Suppressor macrophage (primary cell): ENCODE measurements at regions not wholly inside any gene's neighbourhood (a gene's known extent, or its start where the extent isn't known, plus 50 kb on each side); places are given as distances from the start of the nearest gene placed in this dataset.

ENCODE experiments used
- DNase-seq, 4 experiments: peaks; one replicate each; pipeline ENCODE4 v3.0.0-alpha.2; 2020 to 2022

DNA sequence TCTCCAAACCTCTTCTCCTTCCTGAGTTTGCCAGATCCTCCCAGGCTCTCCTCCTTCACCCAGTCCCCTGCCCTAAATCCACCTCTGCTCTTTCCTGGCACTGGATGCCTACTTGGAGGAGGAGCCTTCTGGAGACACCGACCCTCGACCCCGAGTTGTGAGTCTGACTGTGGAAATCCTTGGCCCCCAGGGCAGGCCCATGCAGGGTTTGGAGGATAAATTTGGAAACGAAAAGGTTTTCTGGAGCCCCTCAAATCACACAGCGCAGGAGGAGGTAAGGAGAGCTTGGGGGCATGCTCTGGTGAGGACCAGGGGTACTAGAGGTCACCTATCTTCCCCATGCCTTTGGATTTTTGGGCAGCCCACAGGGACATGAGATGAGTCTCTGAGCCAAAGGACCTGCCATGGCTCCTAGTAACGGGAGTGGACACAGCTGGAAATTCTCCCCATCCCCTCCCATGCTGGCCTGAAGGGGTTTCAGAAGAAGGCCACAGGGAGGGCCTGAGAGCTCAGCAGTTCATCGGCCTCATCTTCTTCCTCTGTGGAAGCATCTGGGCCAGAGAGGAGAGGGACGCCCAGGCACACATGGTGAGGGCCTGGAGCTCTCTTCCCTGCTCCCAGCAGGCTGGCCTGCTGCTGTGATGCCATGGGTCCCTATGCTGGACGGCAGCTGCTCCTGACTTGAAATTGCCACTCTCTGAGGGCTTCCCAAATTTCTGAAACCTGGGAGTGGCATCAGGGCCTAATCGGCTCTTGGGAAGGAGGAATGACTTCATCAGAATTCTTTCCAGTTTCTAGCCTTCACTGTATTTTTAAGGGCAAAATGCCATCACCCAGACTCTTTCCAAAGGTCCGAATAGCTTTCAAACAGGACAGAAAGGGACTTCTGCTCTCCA, 68.6 kb upstream of the ITGA11 start:
- DNase-seq: no peak

DNA sequence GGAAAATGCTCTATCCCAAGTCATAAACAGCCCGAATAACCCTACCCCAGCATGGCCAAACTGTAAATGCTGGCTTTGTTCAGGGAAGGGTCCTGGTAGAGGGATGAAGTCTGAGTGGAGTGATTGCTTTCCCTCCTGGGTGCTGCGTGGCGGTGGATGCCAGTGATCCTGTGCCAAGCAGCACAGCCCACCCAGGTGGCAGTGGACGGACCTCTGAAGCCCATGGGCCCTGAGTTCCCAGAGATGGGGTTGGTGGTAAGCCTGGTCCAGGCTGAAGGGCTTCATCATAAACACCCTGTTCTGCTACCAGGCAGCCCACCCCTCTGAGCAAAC, 69.3 kb upstream of the ITGA11 start:
- no peak for DNase-seq

DNA sequence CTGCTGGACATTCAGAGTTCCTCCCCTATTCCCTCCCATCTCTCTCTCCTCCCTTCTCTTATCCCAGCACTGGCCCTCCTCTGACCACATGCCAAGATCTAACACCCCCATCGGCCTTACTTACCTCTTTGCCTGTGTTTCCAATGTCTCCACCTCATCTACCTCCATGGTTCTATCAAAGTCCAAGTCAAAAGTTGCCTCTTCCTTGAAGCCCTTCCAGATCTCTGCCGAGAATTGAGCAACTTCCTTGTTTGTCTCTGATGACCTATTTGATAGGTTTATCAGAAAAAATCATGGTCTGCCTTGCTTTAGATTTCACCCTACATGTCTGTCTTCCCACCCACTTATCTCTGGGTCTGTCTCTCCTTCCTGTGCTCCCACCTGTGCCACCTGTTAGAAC, 69.7 kb upstream of the ITGA11 start:
- DNase-seq: no peak

DNA sequence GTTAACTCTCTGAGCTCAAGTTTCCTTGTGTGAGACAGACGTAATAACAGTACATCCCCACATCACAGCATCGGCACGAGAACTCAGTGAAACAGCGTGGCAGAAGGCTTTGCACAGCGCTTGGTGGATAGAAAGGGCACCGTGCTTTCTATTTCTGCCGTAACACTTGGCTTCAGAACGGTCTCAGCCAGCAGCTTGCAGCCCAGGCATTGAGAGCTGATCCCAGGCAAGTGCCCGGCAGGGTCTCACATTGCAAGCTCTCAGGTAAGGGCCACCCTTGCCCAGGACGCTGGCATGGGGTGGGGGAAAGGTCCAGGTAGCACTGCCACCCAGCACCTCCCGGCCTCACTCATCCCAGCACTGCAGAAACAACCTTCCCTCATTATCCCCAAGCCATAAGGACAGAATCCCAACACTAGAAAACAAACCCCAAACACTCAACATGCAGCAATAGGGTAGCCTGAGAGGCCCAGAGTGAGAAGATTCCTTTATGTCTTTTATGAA, 70.5 kb upstream of the ITGA11 start:
- DNase-seq: no peak

DNA sequence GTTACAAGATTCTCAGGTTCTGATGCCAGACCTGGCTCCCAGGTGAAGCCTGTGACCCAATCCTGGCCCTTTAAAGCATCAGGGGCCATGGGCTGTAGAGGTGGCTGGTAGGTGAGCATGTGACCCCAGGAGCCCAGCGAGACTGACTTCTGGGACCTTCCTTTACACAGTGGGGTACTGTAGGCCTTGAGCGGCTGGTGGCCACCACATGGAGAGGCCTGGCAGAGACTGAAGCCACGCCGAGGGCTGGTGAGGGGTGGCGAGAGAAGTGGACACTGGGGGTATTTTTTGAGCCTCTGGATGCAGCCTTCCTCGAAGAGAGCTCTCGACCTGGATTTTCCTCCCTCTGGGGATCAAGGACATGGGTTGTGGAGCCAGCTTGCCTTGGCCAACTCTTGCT, 71.2 kb upstream of the ITGA11 start:
- no peak for DNase-seq

DNA sequence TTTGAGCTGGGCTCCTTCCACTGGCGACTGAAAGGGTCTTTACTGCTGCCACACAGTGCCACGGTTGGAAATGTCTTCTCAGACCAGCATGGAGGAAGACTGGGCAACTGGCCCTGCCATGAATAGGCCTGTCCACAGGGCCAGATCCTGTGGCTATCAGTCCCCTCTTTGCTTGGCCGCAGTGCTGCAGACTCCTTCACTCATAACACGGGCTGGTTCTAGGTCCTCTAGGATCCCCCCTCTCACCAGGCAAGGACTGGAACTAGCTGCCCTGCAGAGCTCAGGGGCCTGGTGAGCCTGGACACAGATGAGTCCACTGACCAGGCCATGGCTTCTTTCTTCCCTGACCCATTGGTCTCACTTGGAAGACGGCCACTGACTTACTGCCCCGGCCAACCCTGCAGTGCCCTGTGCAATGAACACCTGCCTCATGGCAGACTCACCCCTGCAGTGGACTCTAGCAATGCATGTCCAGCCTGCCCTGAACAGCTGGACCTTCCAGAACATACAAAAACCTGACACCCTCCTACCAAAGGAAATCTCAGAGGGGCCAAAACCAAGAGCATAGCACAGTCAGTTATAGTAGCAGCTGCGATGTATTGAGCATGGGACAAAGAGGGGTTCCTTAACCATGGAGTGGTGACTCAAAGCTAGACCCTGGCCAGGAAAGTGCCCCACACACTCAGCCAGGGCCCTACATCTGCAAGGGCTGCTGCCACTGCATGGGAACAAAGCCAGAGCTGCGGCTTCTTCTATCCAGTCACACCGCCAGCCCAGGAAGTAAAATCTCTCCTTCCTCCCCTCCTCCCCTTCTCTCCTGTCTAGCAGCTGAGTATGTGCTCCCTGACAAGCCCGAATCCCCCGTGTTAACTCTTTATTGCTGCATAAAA, 72.1 kb upstream of the ITGA11 start:
- peak in 2 of 4 experiments; percentile 6 to 8 for DNase-seq

DNA sequence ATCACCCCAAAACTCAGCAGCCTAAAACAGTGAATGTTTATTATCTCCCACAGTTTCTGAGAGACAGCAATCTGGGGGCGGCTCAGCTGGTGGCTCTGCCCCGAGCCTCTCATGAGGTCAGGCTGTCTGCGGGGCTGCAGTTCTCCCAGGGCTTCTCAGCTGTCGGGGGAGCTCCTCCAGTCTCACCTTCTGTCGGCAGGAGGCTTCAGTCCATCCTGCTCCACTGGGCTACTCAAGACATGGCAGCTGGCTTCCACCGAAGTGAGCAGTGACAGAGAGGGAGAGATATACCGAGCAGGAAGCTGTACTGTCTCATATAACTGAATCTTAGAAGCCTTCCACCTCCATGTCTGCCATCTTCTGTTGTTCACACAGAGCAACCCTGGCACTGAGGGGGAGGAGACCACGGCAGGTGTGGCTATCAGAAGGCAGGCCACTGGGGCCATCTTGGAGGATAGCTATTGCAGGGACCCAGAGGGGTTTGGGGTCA, 72.8 kb upstream of the ITGA11 start:
- peak in 1 of 4 experiments; percentile 12 for DNase-seq

DNA sequence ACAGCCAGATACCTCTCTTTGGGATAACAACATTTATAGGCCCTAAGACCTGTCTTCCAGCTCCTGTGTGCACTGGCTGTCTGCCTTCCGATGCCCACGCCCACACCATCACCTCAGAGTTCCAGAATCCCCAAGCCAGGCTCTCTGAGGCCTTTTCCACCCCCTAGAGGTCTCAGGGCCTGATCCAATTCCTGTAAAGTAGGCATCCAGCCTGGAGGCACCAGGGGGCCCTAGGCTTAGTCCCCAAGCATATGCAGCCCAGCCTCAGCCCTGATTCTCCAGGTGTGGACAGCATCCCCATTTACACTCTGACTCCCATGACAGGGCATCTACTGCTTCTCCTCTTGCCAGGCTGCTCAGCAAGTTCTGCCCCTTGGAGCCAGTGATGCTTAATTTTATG, 72.7 kb upstream of the CORO2B start:
- DNase-seq: no peak

DNA sequence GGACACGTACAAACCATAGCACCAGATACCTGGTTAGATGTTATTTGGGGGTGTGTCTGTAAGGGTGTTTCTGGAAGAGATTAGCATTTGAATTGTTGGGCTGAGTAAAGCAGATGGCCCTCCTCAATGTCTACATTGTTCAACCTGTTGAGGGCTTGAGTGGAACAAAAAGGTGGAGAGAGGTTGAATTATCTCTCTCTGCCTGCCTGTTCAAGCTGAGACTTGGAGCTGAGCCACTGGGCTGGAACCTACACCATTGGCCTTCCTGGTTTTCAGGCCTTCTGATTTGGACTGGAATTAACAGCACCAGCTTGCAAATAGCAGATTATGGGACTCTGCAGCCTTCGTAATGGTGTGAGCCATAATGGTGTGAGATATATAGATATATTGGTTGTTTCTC, 71.3 kb upstream of the CORO2B start:
- DNase-seq: no peak

DNA sequence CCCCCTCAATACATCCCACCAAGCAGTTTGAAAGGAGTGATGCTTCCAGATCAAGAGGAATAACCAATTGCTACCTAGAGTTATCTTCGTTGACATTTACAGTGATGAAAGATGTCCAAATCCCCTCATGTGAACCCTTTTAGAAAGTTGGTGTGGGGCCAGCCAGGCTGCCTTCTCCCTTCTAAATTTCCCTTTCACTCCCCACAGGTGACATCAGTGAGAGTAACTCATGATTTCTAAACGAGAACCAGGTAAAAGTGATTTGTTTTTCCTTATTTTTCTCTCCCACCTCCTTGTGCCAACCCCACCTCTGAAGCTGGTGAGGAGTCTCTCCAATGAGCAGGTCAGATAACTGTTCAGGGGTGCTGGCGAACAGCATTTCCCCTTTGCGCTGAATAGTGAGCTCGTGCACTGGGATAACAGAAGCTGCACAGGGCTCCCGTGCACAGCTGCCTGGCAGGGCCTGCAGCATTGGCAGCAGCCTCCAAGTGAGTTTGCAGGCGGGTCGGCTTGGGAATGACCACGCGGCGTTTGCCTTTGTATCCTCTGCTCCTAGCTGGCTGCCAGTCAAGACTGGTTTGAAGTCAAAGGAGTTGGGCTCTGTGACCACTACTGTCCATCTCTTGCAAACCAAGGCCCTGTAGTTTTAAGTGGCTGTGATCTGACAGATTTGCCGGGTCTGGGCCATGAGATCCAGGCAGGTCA, 70.2 kb upstream of the CORO2B start:
- DNase-seq: no peak

DNA sequence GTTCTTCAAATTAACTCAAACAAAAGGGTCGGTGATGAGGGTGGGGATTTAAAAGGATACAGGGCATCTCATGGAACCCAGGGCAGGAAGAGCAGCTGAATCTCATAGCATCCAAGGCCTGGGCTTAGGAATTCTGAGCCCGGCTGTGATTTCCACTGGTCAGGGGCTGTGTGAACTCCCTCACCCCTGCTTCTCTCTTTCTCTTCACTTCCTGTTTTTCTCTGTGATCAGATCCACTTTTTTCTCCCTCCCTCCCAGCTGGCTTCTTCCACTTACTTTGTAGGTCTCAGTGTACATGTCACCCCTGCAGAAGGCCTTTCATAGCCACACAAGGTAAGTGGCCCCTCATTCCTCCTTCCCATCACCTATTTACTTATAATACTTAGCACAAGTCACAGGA, 68.2 kb upstream of the CORO2B start:
- DNase-seq: peak in 3 of 4 experiments; percentile 24 to 35 (median 25)

DNA sequence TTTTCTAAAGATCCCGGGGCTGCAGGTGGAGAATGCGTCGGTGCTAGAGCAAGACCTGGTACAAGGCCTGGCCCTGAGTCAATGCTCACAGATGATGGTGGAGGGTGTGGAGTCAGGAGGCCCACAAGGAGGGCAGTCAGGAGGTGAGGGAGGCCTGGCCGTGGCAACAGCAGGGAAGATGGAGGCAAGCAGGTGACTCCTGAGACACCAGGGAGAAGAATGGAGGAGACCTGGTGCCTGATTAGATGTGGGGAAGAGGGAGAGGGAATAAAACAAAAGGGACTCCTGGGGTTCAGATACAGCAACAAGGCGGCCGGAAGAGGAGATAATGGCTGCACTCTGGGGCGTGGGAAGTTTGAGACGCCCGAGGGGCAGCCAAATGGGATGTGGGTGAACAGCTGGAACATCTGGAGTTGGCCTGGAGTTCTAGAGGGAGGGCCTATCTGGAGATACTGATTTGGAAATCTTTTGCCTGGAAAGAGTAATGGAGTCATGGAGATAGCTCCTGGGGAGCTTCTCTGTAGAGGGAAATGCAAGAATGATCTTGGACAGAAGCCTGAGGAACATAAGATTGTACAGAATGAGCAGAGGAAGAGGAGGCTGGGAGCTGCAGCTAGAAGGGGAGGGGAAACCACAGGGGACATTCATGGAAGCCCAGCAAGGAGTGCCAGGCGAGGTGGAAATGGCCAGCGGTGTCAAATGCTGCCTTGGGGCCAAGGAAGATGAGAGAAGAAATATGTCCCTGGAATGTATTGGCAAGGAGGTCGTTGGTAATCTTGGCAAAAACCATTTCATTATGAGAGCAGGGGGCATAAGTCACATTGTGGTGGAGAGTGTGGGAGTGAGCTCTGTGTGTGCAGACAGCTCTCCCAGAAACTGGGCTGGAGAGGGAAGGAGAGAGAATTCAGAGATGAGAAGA, 67.5 kb upstream of the CORO2B start:
- no peak for DNase-seq

DNA sequence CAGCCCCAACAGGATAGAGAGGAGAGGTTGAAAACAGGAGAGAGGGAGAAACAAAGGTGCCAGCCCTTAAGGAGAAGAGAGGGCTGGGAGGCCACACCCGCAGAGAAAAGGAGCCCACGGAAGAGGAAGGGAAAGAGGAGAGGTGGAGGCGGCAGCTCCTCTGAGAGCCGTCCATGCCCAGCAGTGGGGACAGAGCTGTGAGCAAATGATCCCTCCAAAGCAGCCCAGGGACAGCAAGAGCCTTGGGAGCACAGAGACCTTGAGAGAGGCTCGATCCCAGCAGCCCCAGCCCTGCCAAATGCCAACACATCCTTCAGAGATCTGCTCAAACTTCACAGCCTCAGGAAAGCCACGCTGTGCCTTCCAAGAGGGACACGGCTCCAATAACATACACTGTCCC, 66.7 kb upstream of the CORO2B start:
- DNase-seq: no peak

DNA sequence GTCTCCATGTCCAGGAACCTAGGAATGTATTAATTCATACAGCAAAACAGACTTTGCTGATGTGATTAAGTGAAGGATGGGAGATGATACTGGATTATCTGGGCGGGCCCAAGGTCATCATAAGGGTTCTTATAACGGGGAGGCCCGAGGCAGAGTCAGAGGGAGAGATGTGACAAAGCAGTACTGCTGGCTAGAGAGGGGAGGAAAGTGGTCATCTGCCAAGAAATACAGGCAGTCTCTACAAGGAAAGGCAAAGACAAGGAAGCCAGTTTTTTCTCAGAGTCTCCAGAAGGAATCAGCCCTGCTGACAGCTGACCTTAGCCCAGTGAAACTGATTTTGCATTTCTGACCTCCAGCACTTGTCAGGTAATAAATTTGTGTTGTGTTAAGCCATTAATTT, 66.2 kb upstream of the CORO2B start:
- DNase-seq: no peak

DNA sequence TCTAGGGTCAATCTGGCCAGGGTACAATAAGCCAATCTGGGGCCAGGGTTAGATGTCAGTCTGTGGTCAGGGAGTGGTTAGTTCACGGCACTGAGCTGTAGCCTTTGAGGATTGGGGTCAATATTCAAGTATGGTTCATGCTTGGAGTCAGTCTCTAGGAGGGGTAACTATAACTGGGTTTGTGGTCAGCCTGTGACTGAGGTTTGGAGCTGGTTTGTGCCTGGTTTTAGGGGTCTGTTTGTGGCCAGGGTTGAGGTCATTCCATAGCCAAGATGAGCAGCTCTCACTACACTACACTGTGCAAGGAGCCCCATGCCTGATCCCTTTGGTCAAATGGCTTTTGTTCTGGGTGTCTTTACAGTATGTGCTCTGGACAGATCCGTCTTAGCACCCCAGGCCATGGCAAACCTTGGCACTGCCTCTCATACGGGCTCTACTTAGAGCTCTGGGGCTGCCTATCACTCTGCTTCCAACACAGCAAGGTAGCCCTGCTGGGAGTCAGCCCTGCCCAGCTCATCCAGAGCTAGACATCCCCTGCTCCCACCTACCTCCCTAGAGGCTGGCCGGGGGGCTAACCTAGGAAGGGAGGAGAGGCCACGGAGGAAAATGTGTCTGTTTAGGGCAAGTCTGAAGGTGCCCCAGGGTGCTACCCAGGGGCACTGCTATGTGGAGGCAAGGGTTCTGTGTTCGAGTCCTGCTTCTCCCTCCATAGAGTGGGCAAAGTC, 63.3 kb upstream of the CORO2B start:
- no peak for DNase-seq

DNA sequence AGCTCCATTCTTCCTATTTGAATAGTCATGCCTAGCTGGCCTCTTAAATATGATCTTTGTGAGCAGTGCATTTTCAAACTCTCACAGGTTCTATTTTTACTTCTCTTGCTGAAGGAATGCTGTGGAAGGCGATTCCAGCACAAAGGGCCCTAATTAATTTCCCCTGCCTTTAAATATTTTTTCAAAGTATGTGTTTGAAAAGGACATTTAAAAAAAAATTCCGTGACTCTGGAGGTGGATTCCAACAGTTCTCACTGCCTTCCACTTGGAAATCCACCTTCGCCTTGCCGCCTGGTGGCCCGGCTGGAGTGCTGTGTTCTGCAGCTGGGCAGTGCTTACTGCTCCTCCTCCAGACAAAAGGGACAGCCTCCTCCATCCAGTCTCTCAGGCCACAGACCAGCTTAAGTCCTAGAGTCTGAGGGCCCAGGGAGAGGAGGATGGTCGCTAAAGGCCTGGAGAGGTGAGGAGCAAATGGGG, 61.5 kb upstream of the CORO2B start:
- DNase-seq: no peak

DNA sequence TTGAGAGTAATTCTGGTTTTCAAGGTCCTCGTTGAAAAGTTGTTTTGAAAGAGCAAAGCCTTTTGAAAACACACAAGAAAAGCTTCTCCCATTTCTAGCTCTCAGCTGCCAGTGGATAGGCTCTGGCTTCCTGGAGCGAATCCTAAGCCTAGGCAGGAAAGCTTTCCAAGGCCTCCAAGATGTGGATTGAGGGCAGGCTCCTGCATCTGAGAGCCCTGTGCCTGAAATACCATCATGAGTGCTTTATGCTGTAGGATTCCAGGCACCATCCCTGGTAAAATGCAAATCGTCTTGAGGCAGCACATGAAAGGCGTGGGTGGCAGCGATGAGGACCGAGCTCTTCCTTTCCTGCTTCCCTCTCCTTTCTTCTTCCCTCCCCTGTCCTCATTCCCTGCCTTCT, 60.7 kb upstream of the CORO2B start:
- no peak for DNase-seq

DNA sequence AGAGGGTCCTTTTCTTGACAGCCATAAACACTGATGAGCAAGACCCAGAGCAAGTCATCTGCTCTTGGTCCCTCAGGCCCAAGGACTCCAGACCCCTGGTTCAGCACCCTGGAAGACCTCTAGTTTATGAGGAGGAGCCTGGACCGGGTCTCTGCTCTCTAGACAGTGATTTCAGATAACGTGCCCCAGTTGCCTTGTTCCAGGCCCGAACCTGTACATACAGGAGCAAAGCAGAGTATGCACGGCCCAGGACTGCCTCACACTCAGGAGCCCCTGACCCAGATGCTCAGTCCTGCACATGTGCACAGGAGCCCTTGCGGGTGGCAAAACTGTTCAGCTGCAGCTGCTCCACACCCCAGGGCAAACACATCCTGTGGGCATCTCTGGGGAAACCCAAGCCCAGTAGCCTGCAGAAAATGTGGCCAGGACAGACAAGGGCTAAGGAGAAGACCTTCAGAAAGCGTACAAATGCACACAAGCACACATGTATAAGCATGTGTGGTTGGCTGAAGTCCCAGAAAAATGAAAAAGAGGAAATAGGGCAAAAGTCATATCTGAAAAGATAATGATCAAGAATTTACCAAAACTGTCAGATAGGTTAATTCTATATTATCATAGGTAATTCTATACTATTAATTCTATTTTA, 59.9 kb upstream of the CORO2B start:
- peak in 1 of 4 experiments; percentile 12 for DNase-seq

DNA sequence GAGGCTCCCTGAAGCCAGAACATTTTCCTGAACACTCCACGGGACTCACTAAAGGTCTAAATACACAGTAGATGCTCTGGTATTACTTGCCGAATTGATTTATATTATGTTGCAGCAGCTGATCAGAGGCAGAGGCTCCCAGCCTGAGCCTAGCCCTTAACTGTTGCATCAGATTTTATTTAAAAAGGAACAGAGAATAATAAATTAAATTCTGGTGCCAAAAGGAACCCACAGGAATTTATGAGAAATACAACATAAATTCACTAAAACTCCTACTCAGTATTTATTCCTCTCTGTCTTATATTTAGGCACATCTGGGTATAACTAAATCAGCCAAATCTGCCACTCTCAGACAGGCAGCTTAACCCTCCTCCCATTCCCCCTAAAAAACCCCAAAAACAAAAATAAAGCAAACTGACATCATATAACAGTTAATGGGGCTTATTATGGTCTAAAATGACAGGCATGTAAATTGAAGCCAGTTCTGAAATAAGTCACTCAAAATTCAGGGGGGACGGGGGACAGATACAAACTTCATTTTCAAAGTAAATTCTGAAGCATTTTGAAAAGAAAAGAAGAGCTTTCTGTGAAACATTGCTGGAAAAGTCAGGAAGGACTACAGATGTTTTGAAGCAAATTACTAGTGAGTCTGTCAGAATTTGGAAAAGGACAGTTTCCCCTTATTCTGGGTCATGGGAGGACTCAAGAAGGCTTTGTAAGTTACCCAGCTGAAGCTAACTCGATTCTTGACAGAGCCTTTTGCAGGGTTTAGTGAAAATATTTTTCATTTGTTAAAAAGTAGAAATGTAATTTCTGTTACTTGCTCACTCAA, 53.8 kb upstream of the CORO2B start:
- no peak for DNase-seq
